ENCODE measurements at regions not wholly inside any gene's neighbourhood (a gene's known extent, or its start where the extent isn't known, plus 50 kb on each side); places are given as distances from the start of the nearest gene placed in this dataset.

DNA sequence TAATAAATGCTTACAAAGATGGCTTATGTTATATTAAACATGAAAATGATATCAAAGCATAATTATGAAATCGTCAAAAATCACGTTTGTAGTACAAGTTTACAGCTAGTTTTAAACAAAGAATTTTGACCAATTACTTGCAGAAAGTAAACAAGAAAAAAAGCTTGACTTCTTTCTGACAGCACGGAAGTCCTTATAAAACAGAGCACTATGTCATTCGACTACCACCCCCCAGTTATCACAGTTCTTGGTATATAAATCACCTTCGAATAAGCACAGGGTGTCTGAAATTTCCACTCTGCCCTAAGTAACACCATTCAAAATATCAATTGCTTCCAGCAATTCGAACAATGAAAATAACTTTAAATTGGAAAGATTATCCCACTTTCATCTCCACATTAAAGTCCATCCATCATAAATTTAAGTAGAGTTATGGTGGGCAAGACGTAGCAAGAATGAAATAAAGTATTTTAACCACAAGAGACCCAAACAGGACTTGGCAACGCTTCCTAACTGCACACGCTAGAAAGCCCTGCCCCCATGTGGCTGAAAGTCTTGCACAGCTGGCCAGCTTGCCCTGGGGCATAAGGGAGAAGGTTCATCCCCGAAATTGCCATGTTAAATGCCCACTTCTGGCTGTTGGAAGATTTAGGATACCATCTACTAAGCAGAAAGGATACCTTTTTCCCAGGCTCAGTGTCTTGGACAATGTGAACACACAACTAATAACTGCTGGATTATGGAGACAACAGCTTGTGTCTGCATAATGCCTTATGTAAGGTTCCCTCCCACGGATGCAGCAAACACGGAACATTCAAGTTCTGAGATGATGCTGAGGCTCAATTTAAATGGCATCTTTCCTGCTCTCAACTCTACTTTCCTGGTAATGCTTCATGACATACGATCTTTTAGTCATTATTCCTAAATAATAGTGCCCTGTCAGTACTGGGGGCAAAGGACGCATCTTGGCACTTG is 116.4 kb upstream of the TJP1 start:
- ATAC-seq (no peak), DNase-seq (ENCODE audit: low spot score) (no peak)
- H3K9me3 Mint-ChIP-seq, result no peaks in the 10 kb centered on the region
- no peaks in the 10 kb centered on the region for H3K4me1 Mint-ChIP-seq (ENCODE audit: low read depth in 2 of 2)
- no peak overlapping the region for H3K4me3 Mint-ChIP-seq
- H3K36me3 Mint-ChIP-seq, result no peaks in the 10 kb centered on the region
- H3K27me3 Mint-ChIP-seq, result peaks cover 25 to 28% of the 10 kb centered on the region in 2 donors
- no peak overlapping the region for H3K27ac Mint-ChIP-seq

DNA sequence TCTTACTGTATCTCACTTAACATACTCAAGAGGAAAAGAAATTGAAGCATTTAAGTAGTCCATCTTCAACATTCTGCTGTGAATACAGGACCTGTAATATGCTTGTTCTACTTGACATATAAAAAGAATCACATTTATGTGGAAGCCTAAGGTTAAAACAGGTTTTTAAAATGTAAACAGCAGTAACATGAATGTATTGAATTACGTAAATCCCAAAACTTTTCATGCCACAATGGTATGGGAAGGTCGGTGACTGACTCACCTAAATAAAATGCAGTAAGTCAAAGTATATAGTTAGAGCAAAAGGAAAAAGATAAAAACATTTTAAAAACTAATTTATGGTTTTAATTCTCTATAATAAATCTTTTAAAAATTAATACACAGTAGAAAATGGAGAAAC is 115.7 kb upstream of the TJP1 start:
- Mint-ChIP-seq H3K4me3 (no peak overlapping the region), H3K4me1 (ENCODE audit: low read depth in 2 of 2) (no peaks in the 10 kb centered on the region), H3K27ac (no peak overlapping the region), H3K27me3 (peaks cover 32 to 35% of the 10 kb centered on the region in 2 donors), H3K36me3 (no peaks in the 10 kb centered on the region), H3K9me3 (no peaks in the 10 kb centered on the region)
- DNase-seq (ENCODE audit: low spot score) (no peak), ATAC-seq (no peak)

DNA sequence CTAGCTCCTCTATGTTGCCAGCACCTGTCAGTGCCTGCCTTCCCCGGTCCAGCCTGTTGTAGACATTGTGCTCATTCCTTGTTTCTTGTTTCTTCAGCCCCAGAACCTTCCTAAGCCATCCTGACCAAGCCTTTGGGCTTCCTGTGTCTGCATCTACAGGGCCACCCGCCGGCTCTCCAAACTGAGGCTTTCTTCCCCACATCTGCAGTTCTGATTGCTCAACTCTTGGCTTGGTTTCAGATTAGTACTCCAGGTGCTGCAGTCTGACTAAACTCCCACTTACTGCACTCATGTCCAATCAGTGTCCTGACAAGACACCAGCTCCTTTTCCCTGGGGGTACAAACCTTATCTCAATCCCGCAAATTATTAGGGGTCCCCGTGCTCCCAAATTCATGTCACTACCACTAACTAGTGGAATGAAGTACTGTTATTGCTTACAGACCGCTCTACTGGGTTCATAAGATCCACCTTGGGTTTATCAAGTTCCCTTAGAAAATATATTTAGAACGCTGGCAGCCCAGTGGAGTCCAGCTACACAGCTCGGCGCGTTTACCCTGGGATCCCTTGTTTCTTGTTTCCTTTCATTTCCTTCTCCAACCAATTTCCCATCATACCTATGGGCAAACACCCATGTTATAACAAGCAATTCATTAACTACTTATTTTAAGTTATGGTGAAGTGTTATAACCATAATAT is 114.2 kb upstream of the TJP1 start:
- Mint-ChIP-seq H3K9me3 (no peaks in the 10 kb centered on the region), H3K27ac (no peak overlapping the region), H3K4me1 (ENCODE audit: low read depth in 2 of 2) (no peaks in the 10 kb centered on the region), H3K4me3 (no peak overlapping the region), H3K27me3 (peaks cover 32 to 37% of the 10 kb centered on the region in 2 donors), H3K36me3 (no peaks in the 10 kb centered on the region)
- no peak for ATAC-seq
- no peak for DNase-seq (ENCODE audit: low spot score)

DNA sequence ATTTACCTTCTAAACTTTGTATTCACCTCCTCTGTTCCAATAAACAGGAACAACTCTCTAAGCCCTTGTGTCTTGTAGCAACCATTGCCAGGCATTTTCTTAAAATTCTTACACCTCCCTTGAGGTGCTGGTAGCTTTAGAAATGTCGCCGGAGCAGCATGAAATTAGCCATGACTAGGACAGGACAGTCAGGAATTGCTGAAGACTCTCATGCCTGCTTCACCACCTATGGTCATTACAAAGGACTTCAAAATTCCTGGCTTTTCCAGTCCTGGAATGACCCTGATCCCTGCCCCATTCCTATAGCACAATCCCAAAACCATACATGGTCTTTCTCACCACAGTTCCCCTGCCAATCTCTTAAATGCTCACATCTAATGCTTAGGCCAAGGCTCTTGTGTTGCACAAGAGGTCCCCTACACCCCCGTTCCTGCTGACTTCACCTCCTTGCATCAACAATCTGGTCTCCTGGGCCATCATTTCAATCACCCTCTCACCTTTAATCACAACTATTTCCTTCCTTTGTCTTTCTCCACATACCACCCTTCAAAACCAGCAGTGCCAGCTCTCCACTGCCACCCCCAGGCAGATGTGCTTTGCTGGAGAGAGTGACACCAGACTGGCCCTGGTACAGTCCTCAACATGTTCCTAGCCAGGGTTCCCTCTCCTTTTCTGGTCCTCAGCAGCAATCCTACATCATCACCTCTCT is 113.2 kb upstream of the TJP1 start:
- H3K4me3 Mint-ChIP-seq, result no peak overlapping the region
- H3K36me3 Mint-ChIP-seq, result no peaks in the 10 kb centered on the region
- peaks cover 32 to 40% of the 10 kb centered on the region in 2 donors for H3K27me3 Mint-ChIP-seq
- H3K27ac Mint-ChIP-seq, result no peak overlapping the region
- H3K4me1 Mint-ChIP-seq (ENCODE audit: low read depth in 2 of 2), result no peaks in the 10 kb centered on the region
- no peaks in the 10 kb centered on the region for H3K9me3 Mint-ChIP-seq
- ATAC-seq (peak in 1 of 2 donors; percentile 59), DNase-seq (ENCODE audit: low spot score) (no peak)

DNA sequence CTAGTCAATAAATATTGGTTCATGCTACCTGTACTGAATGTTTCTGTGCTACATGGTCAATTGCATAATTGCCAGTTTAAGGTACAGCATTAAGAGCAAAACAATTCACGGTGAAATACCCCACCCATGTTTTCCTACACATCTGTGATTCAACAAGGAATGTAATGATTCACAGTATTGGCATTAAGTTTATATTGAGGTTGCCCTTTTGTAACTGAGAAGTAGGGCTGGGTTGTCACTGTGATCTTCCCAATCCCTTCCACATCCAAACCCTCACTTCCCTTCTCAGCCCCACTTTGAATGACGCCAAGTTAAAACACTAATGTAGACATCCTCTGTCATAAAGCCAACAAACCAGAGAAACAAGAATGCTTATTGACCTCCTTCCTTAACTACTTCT is 112.0 kb upstream of the TJP1 start:
- DNase-seq (ENCODE audit: low spot score) (no peak), ATAC-seq (no peak)
- Mint-ChIP-seq H3K4me1 (ENCODE audit: low read depth in 2 of 2) (no peaks in the 10 kb centered on the region), H3K27ac (no peak overlapping the region), H3K27me3 (peaks cover 34 to 50% of the 10 kb centered on the region in 2 donors), H3K36me3 (no peaks in the 10 kb centered on the region), H3K9me3 (no peaks in the 10 kb centered on the region), H3K4me3 (no peak overlapping the region)

DNA sequence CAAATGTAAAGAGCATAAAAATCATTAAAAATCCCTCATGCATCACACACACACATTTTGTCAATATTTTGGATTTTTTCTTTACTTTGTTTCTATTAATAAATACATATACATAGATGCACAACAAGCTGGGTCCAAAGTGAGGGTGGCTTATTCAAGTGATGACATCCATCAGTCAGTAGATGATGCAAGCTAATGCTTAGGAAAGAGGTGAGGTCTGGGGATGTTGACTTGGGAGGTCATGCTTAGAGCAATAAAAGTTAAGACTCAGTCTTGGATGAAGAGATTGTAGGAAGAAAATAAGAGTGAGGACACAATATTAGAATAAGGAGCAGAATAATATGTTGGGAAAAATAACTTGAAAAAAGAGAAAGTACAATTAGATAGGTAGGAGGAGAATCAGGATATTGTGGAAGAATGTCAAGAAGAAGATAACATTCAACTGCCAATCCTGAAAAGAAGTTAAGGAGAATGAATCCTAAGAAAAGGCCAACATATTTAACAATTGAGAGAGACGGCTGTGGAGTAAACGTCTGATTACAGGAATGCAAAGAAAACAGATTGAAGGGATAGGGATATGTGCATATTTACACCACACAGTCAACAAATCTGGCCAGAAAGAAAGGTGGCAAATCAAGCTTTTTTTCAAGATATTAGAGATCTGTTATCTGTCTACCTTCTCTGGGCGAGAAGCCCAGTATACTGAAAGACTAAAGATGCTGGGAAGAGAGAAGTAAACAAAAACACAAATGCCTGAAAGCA is 111.0 kb upstream of the TJP1 start:
- DNase-seq (ENCODE audit: low spot score) (no peak), ATAC-seq (no peak)
- H3K27ac Mint-ChIP-seq, result no peak overlapping the region
- H3K4me1 Mint-ChIP-seq (ENCODE audit: low read depth in 2 of 2), result no peaks in the 10 kb centered on the region
- H3K27me3 Mint-ChIP-seq, result peaks cover 36 to 55% of the 10 kb centered on the region in 2 donors
- no peaks in the 10 kb centered on the region for H3K36me3 Mint-ChIP-seq
- no peak overlapping the region for H3K4me3 Mint-ChIP-seq
- H3K9me3 Mint-ChIP-seq, result no peaks in the 10 kb centered on the region

DNA sequence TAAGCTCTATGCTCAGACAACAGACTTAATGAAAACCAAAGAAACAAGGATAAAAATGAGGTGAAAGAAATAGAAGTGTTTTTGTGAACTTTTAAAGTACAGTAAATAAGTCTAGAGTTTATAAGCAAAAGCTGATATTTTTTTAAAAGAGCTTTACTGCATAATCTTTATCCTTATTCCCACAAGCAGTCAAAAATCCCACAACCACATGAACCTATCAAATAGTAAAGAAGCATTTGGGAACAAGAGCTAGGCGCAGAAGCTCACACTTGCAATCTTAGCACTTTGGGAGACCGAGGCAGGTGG is 103.8 kb upstream of the TJP1 start:
- Mint-ChIP-seq H3K4me1 (ENCODE audit: low read depth in 2 of 2) (no peaks in the 10 kb centered on the region), H3K36me3 (no peaks in the 10 kb centered on the region), H3K4me3 (no peak overlapping the region), H3K27me3 (peaks cover 26 to 55% of the 10 kb centered on the region in 2 donors), H3K27ac (no peak overlapping the region), H3K9me3 (no peaks in the 10 kb centered on the region)
- DNase-seq (ENCODE audit: low spot score), result no peak
- ATAC-seq, result no peak

DNA sequence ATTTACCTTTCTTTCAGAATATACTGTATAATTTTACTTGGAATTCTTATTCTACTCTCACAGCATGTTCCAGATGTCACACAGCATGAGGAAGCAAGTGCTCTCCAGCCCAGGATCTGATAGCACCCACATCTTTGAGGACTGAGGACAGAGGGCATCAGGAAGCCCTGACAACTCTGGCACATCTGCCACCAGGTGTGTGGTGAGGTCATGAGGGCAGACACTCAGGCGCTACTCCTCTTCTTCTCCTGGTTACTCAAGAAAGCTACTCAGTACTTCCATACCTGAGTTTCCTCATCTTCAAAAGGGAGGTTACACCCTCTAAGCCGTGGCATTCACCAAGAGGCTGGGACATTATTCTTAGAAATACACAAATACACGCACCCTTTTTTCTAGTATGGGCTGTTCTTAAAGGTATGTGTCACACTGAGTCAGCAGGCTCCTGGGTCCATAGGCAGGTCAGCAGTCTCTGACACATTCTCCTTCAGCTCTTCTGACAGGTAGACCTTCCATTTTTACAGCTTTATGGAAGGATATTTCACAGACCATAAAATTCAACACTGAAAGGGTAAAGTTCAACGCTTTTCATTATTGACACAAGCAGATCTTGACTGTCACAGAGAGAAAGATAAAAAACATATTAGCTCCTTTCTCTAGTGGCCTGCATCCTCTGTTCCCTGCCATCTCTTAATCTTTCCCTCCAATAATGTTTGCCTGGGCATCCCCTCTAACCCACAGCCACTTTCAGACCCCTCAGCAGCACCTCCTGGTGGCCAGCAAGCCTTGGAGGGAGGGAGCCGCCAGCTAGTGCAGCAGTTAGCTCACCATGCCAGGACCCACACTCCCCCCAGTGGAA is 103.2 kb upstream of the TJP1 start:
- H3K4me3 Mint-ChIP-seq, result no peak overlapping the region
- H3K27me3 Mint-ChIP-seq, result peaks cover 23 to 55% of the 10 kb centered on the region in 2 donors
- H3K4me1 Mint-ChIP-seq (ENCODE audit: low read depth in 2 of 2), result no peaks in the 10 kb centered on the region
- no peak overlapping the region for H3K27ac Mint-ChIP-seq
- H3K36me3 Mint-ChIP-seq, result no peaks in the 10 kb centered on the region
- no peak for ATAC-seq
- DNase-seq (ENCODE audit: low spot score), result no peak
- no peaks in the 10 kb centered on the region for H3K9me3 Mint-ChIP-seq

DNA sequence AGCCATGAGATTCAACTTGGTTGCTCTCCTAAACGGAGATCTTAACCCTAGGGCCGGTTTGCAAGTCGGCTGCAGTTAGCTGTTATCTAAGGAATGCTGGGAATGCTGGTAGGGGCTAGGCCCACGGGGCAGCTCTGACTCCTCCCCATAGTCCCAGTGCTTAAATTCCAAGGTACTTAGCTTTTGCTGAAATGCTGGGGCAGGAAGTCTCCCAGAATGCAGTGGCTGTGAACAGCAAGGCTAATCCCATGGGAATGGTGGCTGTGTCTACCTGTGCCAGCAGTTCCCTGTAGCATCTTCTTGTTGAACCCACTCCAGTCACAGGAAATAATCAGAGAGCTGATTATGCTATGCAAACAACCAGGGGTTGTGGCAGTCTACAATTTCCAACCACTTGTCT is 102.5 kb upstream of the TJP1 start:
- H3K4me3 Mint-ChIP-seq, result no peak overlapping the region
- no peaks in the 10 kb centered on the region for H3K9me3 Mint-ChIP-seq
- H3K36me3 Mint-ChIP-seq, result no peaks in the 10 kb centered on the region
- H3K4me1 Mint-ChIP-seq (ENCODE audit: low read depth in 2 of 2), result no peaks in the 10 kb centered on the region
- no peak for DNase-seq (ENCODE audit: low spot score)
- no peak overlapping the region for H3K27ac Mint-ChIP-seq
- H3K27me3 Mint-ChIP-seq, result peaks cover 21 to 49% of the 10 kb centered on the region in 2 donors
- no peak for ATAC-seq

DNA sequence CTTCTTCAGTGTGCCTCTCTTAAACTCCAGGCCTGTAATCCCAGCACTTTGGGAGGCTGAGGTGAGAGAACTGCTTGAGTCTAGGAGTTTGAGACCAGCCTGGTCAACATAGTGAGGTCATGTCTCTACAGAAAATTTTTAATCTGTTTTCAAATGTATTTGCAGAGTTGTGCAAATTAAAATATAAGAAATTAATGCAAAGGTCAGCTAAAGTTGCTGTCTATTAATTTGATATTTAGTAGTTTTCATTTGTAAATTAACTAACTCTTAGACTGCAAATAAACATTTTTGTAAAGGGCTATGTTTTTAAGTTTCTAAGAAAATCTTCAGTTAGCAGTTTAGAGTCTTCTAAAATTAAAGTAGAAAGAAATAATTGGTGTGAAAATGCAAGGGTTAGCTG is 99.9 kb upstream of the TJP1 start:
- Mint-ChIP-seq H3K9me3 (no peaks in the 10 kb centered on the region), H3K27me3 (peaks cover 33 to 51% of the 10 kb centered on the region in 2 donors), H3K27ac (no peak overlapping the region), H3K4me3 (no peak overlapping the region), H3K4me1 (ENCODE audit: low read depth in 2 of 2) (no peaks in the 10 kb centered on the region), H3K36me3 (no peaks in the 10 kb centered on the region)
- DNase-seq (ENCODE audit: low spot score) (no peak), ATAC-seq (no peak)

DNA sequence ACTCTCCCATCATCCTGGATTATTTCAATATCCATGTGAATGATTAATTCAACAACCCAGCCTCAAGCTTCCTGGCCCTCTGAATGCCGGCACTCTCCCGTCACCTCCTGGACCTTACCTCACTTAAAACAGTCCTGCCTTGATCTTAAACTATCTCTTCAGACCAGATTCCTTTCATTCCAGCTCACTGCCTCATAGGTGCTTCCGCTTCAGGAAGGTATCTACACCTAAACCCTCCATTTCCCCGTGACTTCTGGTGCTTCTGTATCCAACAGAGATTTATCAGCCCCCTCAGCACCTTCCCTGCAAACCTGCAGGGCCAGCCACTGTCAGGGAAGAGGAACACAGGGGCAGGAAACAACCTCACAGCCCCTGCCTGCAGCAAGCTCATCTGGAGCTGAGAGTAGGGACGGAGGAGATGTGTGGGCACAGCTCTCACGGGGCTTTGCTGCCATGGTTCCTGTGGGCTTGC is 98.9 kb upstream of the TJP1 start:
- no peaks in the 10 kb centered on the region for H3K4me1 Mint-ChIP-seq (ENCODE audit: low read depth in 2 of 2)
- H3K9me3 Mint-ChIP-seq, result no peaks in the 10 kb centered on the region
- H3K36me3 Mint-ChIP-seq, result no peaks in the 10 kb centered on the region
- H3K27ac Mint-ChIP-seq, result no peak overlapping the region
- DNase-seq (ENCODE audit: low spot score), result no peak
- no peak overlapping the region for H3K4me3 Mint-ChIP-seq
- ATAC-seq, result no peak
- H3K27me3 Mint-ChIP-seq, result peaks cover 33 to 46% of the 10 kb centered on the region in 2 donors

DNA sequence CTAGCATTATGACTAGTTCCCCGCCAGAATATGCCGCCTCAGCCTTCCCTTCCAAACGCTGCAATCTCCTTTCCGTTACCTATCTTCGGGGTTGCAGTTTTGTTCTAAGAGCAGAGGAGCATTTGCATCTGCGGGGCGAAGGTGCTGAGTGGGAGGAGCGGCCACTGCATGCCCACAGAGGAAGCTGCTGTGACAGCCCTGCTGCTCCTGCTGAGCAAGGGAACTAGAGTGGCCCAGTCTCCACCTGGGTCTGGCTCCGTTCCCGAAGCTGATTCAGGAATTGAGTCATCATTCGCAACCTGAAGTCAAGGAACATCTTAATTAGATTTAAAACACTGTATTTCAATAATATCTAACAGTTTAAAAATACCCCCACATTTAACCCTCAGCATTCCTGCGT is 98.2 kb upstream of the TJP1 start:
- no peaks in the 10 kb centered on the region for H3K36me3 Mint-ChIP-seq
- H3K4me1 Mint-ChIP-seq (ENCODE audit: low read depth in 2 of 2), result no peaks in the 10 kb centered on the region
- DNase-seq (ENCODE audit: low spot score), result no peak
- no peak for ATAC-seq
- no peaks in the 10 kb centered on the region for H3K9me3 Mint-ChIP-seq
- no peak overlapping the region for H3K4me3 Mint-ChIP-seq
- peaks cover 28 to 46% of the 10 kb centered on the region in 2 donors for H3K27me3 Mint-ChIP-seq
- H3K27ac Mint-ChIP-seq, result no peak overlapping the region

Data from natural killer cell treated with Interleukin-12 subunit alpha and Interleukin-12 subunit beta and Interleukin-15 and Interleukin-18, amount 100 ng/mL, for 72 hours (primary cell).